CD14-positive monocyte (primary cell): ENCODE measurements at regions not wholly inside any gene's neighbourhood (a gene's known extent, or its start where the extent isn't known, plus 50 kb on each side); places are given as distances from the start of the nearest gene placed in this dataset.

Experiments
- DNase-seq, 3 donors: peaks; one replicate each; pipeline ENCODE4 v3.0.0-alpha.2; 2011 to 2022
- H2AFZ ChIP-seq: 2 replicates; pipeline ENCODE4 v1.6.0; 2012; ENCODE audit warnings: mild to moderate bottlenecking, low read depth, low read length, inconsistent platforms; ENCODE audit not compliant: insufficient read depth, poor library complexity, severe bottlenecking
- H3K27ac ChIP-seq, 2 donors: 1 replicate in 1 of 2; 2 replicates in 1 of 2; pipeline ENCODE4 v1.5.1; 2012 to 2013; ENCODE audit warnings: low read length in 2 of 2, control low read depth in 1 of 2, inconsistent platforms in 1 of 2, low read depth in 1 of 2, mild to moderate bottlenecking in 1 of 2
- H3K27me3 ChIP-seq, 2 donors: one replicate each; pipeline versions ENCODE4 v1.6.0 to v1.6.1; 2011 to 2013; ENCODE audit warnings: low read length in 2 of 2; ENCODE audit not compliant: control insufficient read depth in 2 of 2, insufficient read depth in 2 of 2
- H3K36me3 ChIP-seq, 2 donors: replicated peaks in 1 of 2; 1 replicate in 1 of 2; 2 replicates in 1 of 2; pipeline versions ENCODE4 v1.5.1 to v1.6.1; 2012 to 2013; ENCODE audit warnings: low read length in 2 of 2, control low read depth in 1 of 2, inconsistent platforms in 1 of 2, mild to moderate bottlenecking in 1 of 2; ENCODE audit not compliant: insufficient read depth in 2 of 2, control insufficient read depth in 1 of 2
- H3K4me1 ChIP-seq, 2 donors: 1 replicate in 1 of 2; 2 replicates in 1 of 2; pipeline versions ENCODE4 v1.5.1 to v1.6.1; 2012 to 2013; ENCODE audit warnings: low read length in 2 of 2, control low read depth in 1 of 2, inconsistent platforms in 1 of 2, mild to moderate bottlenecking in 1 of 2, moderate library complexity in 1 of 2; ENCODE audit not compliant: insufficient read depth in 2 of 2, control insufficient read depth in 1 of 2
- H3K4me2 ChIP-seq: replicated peaks from 2 replicates; pipeline ENCODE3; 2012; ENCODE audit warnings: low read length, moderate library complexity, mild to moderate bottlenecking; ENCODE audit not compliant: poor library complexity, severe bottlenecking; ENCODE audit errors: extremely low read depth
- H3K4me3 ChIP-seq, 3 experiments: fragments of 200-600 bp in 1 of 3; sonication (generic) in 1 of 3; replicated peaks in 1 of 3; 1 replicate in 2 of 3; 2 replicates in 1 of 3; pipeline ENCODE4 v1.5.1; 2011 to 2013; ENCODE audit warnings: low read length in 3 of 3, mild to moderate bottlenecking in 3 of 3, control low read depth in 2 of 3, low read depth in 2 of 3, inconsistent platforms in 1 of 3, moderate library complexity in 1 of 3
- H3K79me2 ChIP-seq: 2 replicates; pipeline ENCODE4 v1.6.0; 2012; ENCODE audit warnings: mild to moderate bottlenecking, control low read depth, inconsistent platforms, low read length, moderate library complexity; ENCODE audit not compliant: insufficient read depth
- H3K9ac ChIP-seq: 2 replicates; pipeline ENCODE4 v1.6.0; 2017; ENCODE audit warnings: low read length, mild to moderate bottlenecking; ENCODE audit not compliant: insufficient read depth, poor library complexity, severe bottlenecking
- H3K9me3 ChIP-seq, 2 donors: replicated peaks in 1 of 2; 1 replicate in 1 of 2; 2 replicates in 1 of 2; pipeline versions ENCODE4 v1.5.1 to v1.6.1; 2012 to 2013; ENCODE audit warnings: low read length in 2 of 2, control low read depth in 1 of 2; ENCODE audit not compliant: control insufficient read depth in 1 of 2, insufficient read depth in 1 of 2
- H4K20me1 ChIP-seq: 2 replicates; pipeline ENCODE4 v1.6.0; 2012; ENCODE audit warnings: mild to moderate bottlenecking, low read length, control low read depth, moderate library complexity; ENCODE audit not compliant: insufficient read depth
- H3K27ac Mint-ChIP-seq, 7 donors: one replicate each; pipeline ENCODE4 v1.8.0; 2020; ENCODE audit warnings: mild to moderate bottlenecking in 7 of 7, mixed read lengths in 7 of 7, moderate library complexity in 6 of 7, inconsistent platforms in 2 of 7
- H3K27me3 Mint-ChIP-seq, 3 donors: one replicate each; pipeline ENCODE4 v1.8.0; 2021 to 2022; ENCODE audit warnings: low read depth in 3 of 3, mild to moderate bottlenecking in 3 of 3, mixed read lengths in 3 of 3, moderate library complexity in 3 of 3, inconsistent platforms in 1 of 3
- H3K36me3 Mint-ChIP-seq, 2 donors: one replicate each; pipeline ENCODE4 v1.8.0; 2020; ENCODE audit warnings: mixed read lengths in 2 of 2, inconsistent platforms in 1 of 2, mild to moderate bottlenecking in 1 of 2
- H3K4me1 Mint-ChIP-seq: one replicate; pipeline ENCODE4 v1.8.0; 2020; ENCODE audit warnings: mild to moderate bottlenecking, mixed read lengths
- H3K4me3 Mint-ChIP-seq, 2 donors: one replicate each; pipeline ENCODE4 v1.8.0; 2020; ENCODE audit warnings: mild to moderate bottlenecking in 2 of 2, mixed read lengths in 2 of 2, moderate library complexity in 1 of 2
- H3K9me3 Mint-ChIP-seq, 7 donors: one replicate each; pipeline ENCODE4 v1.8.0; 2020 to 2022; ENCODE audit warnings: mixed read lengths in 7 of 7, mild to moderate bottlenecking in 6 of 7, moderate library complexity in 6 of 7, inconsistent platforms in 2 of 7
- CTCF ChIP-seq: fragments of 200-600 bp; IDR thresholded peaks from one replicate; pipeline ENCODE4 v1.8.0; 2022; ENCODE audit warnings: antibody characterized with exemption, mild to moderate bottlenecking
- WGBS: methylation state at CpG from one replicate; pipeline ENCODE4 v1.1.5; 2013; ENCODE audit warnings: missing lambda C conversion rate; ENCODE audit not compliant: insufficient coverage; 5-methylcytosine and 5-hydroxymethylcytosine counted together
- intact Hi-C, 2 donors: fragments of 100-400 bp; cut with micrococcal nuclease; formaldehyde crosslinking; loops; one replicate each; pipeline versions ENCODE4 v1.15.0 to v1.15.1; 2023

- intact Hi-C loops = no loop called here
- DNase-seq = no peak
- H3K27me3 Mint-ChIP-seq = no peaks in the 10 kb centered on the region
- Histone ChIP-seq H3K4me2 (no peak overlapping the region), H3K4me3 (no peak overlapping the region), H3K4me1 (no peaks in the 10 kb centered on the region), H2AFZ (no peak overlapping the region), H3K9me3 (no peaks in the 10 kb centered on the region), H3K27ac (no peak overlapping the region), H3K79me2 (no peaks in the 10 kb centered on the region), H3K27me3 (no peaks in the 10 kb centered on the region), H3K9ac (no peak overlapping the region), H4K20me1 (no peaks in the 10 kb centered on the region), H3K36me3 (peaks cover 39 to 87% of the 10 kb centered on the region in 2 donors)
- no peak for TF ChIP-seq CTCF
- peaks cover 55 to 64% of the 10 kb centered on the region in 2 donors for H3K36me3 Mint-ChIP-seq
- H3K4me3 Mint-ChIP-seq = no peak overlapping the region
- no peaks in the 10 kb centered on the region for H3K4me1 Mint-ChIP-seq
- H3K27ac Mint-ChIP-seq = no peak overlapping the region
- WGBS = no CpG with 5 or more reads among the region's 1 CpG
- peaks cover 0 to 2% (median 0%) of the 10 kb centered on the region in 7 donors for H3K9me3 Mint-ChIP-seq
Observed at GRCh38 chr1:77631302-77631701, 51.2 kb downstream of the ZZZ3 start.

GRCh38 chr1:77627978-77628570, 54.4 kb downstream of the ZZZ3 start:
- Histone ChIP-seq H3K27me3 (no peaks in the 10 kb centered on the region), H3K9me3 (no peaks in the 10 kb centered on the region), H3K4me2 (no peak overlapping the region), H3K79me2 (no peaks in the 10 kb centered on the region), H3K9ac (no peak overlapping the region), H3K4me3 (no peak overlapping the region), H3K27ac (no peak overlapping the region), H2AFZ (no peak overlapping the region), H3K36me3 (peaks cover 30 to 84% of the 10 kb centered on the region in 2 donors), H3K4me1 (no peaks in the 10 kb centered on the region), H4K20me1 (no peaks in the 10 kb centered on the region)
- H3K27me3 Mint-ChIP-seq = no peaks in the 10 kb centered on the region
- H3K4me1 Mint-ChIP-seq = peaks cover 6% of the 10 kb centered on the region
- H3K4me3 Mint-ChIP-seq = no peak overlapping the region
- peaks cover 57 to 65% of the 10 kb centered on the region in 2 donors for H3K36me3 Mint-ChIP-seq
- no peak for TF ChIP-seq CTCF
- H3K27ac Mint-ChIP-seq = no peak overlapping the region
- no CpG with 5 or more reads among the region's 4 CpGs for WGBS
- peaks cover 0 to 2% (median 0%) of the 10 kb centered on the region in 7 donors for H3K9me3 Mint-ChIP-seq
- DNase-seq = no peak
- intact Hi-C loops = no loop called here
